ENCODE measurements at regions not wholly inside any gene's neighbourhood (a gene's known extent, or its start where the extent isn't known, plus 50 kb on each side); places are given as distances from the start of the nearest gene placed in this dataset.

DNA sequence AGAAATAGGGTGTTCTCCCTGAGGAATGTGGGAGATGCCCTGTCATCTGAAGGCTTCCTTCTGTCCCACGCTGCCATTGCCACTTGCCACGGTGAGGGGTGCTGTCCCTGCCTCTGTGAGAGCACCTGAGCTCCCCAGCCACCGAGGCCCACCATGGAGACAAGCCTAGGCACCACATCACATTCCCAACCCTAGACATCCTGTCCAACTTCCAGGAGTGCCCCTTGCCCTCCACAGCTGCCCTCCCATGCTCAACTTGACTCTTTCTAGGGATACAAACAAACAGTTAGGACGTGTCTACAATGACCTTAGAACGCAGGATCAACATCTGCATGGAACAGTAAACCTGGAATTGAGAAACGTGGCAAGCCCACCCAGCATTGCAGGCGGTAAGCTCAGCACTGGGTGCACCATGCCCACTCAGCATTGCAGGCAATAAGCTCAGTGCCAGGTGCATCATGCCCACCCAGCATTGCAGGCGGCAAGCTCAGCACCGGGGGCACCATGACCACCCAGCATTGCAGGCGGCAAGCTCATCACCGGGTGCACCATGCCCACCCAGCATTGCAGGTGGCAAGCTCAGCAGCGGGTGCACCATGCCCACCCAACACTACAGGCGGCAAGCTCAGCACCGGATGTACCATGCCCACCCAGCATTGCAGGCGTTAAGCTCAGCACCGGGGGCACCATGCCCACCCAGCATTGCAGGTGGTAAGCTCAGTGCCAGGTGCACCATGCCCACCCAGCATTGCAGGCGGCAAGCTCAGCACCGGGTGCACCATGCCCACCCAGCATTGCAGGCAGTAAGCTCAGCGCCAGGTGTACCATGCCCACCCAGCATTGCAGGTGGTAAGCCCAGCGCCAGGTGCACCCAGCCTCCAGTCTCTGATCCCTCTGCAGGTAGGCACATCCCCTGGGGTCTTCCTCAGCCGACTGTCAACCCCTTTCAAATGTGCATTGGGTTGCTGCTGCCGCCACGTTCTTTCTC, 1463.9 kb downstream of the TBC1D22A start:
- TF ChIP-seq, protein P1, sequence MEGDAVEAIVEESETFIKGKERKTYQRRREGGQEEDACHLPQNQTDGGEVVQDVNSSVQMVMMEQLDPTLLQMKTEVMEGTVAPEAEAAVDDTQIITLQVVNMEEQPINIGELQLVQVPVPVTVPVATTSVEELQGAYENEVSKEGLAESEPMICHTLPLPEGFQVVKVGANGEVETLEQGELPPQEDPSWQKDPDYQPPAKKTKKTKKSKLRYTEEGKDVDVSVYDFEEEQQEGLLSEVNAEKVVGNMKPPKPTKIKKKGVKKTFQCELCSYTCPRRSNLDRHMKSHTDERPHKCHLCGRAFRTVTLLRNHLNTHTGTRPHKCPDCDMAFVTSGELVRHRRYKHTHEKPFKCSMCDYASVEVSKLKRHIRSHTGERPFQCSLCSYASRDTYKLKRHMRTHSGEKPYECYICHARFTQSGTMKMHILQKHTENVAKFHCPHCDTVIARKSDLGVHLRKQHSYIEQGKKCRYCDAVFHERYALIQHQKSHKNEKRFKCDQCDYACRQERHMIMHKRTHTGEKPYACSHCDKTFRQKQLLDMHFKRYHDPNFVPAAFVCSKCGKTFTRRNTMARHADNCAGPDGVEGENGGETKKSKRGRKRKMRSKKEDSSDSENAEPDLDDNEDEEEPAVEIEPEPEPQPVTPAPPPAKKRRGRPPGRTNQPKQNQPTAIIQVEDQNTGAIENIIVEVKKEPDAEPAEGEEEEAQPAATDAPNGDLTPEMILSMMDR (IDR thresholded peaks at IDR 0.05; ENCODE audit: insufficient read depth, low read length), result no peak
- TF ChIP-seq, protein P2, sequence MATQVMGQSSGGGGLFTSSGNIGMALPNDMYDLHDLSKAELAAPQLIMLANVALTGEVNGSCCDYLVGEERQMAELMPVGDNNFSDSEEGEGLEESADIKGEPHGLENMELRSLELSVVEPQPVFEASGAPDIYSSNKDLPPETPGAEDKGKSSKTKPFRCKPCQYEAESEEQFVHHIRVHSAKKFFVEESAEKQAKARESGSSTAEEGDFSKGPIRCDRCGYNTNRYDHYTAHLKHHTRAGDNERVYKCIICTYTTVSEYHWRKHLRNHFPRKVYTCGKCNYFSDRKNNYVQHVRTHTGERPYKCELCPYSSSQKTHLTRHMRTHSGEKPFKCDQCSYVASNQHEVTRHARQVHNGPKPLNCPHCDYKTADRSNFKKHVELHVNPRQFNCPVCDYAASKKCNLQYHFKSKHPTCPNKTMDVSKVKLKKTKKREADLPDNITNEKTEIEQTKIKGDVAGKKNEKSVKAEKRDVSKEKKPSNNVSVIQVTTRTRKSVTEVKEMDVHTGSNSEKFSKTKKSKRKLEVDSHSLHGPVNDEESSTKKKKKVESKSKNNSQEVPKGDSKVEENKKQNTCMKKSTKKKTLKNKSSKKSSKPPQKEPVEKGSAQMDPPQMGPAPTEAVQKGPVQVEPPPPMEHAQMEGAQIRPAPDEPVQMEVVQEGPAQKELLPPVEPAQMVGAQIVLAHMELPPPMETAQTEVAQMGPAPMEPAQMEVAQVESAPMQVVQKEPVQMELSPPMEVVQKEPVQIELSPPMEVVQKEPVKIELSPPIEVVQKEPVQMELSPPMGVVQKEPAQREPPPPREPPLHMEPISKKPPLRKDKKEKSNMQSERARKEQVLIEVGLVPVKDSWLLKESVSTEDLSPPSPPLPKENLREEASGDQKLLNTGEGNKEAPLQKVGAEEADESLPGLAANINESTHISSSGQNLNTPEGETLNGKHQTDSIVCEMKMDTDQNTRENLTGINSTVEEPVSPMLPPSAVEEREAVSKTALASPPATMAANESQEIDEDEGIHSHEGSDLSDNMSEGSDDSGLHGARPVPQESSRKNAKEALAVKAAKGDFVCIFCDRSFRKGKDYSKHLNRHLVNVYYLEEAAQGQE (IDR thresholded peaks at IDR 0.05; ENCODE audit: insufficient replicate concordance, low read depth), result no peak

Data from HL-60 (cell line).